ENCODE measurements at regions not wholly inside any gene's neighbourhood (a gene's known extent, or its start where the extent isn't known, plus 50 kb on each side); places are given as distances from the start of the nearest gene placed in this dataset.

GRCh38 chr2:133713049-133713580, 144.9 kb upstream of the NCKAP5 start:
- Histone ChIP-seq H3F3A (replicated peaks; ENCODE audit: insufficient read depth) (peaks cover 10% of the 10 kb centered on the region), H3K36me3 (replicated peaks in 1 of 2; ENCODE audit: control insufficient read depth in 1 of 2, insufficient read depth in 2 of 2, low read length in 1 of 2) (no peaks in the 10 kb centered on the region), H3K9me3 (no peaks in the 10 kb centered on the region), H3K79me2 (ENCODE audit: insufficient read depth) (no peaks in the 10 kb centered on the region), H3K4me3 (ENCODE audit: low read depth in 2 of 2, low read length in 1 of 2) (no peak overlapping the region), H3K27me3 (ENCODE audit: insufficient read depth) (no peaks in the 10 kb centered on the region), H3K4me1 (ENCODE audit: control insufficient read depth in 1 of 2, insufficient read depth in 2 of 2, low read depth in 1 of 2, low read length in 1 of 2) (peaks cover 13 to 30% of the 10 kb centered on the region in 2 experiments; a peak in 3 of 4 replicates), H3K9ac (no peak overlapping the region), H3K9me2 (no peaks in the 10 kb centered on the region), H2AFZ (ENCODE audit: low read depth) (no peak overlapping the region), H4K20me1 (ENCODE audit: insufficient read depth) (no peaks in the 10 kb centered on the region), H3K27ac (ENCODE audit: low read depth in 2 of 2, low read length in 1 of 2) (no peak overlapping the region; a peak in 1 of 4 replicates), H3K4me2 (no peak overlapping the region)
- TF ChIP-seq SIN3A (IDR thresholded peaks at IDR 0.05; ENCODE audit: borderline replicate concordance, low read depth, low read length), result no peak
- no peak for TF ChIP-seq YY1 (IDR thresholded peaks at IDR 0.05; ENCODE audit: low read depth)
- TF ChIP-seq NFIC (IDR thresholded peaks at IDR 0.05; ENCODE audit: borderline replicate concordance), result no peak
- no peak for TF ChIP-seq GABPA (IDR thresholded peaks at IDR 0.05; ENCODE audit: low read depth)
- TF ChIP-seq RAD21 (IDR thresholded peaks at IDR 0.05; ENCODE audit: low read length), result no peak
- no peak for TF ChIP-seq EZH2phosphoT487 (IDR thresholded peaks at IDR 0.05; ENCODE audit: borderline replicate concordance, low read depth)
- no peak for TF ChIP-seq FOXJ3 (CRISPR knock-in tag; IDR thresholded peaks at IDR 0.05)
- no peak for TF ChIP-seq MEF2A (IDR thresholded peaks at IDR 0.05; ENCODE audit: borderline replicate concordance, low read depth)
- TF ChIP-seq JUND (IDR thresholded peaks at IDR 0.05), result no peak
- ChIA-PET CTCF (interaction anchor here (1.1 kb wide), 1 partner anchor 67 kb away, joined by 3 read pairs; no protein-coding TSS in a partner anchor), POLR2A (no interaction called here)
- 62% methylated on average over 3 of the region's 4 CpGs for WGBS (ENCODE audit: low lambda C conversion rate)
- no peak for DNase-seq

- H3K27ac ChIP-seq (ENCODE audit: low read depth in 2 of 2, low read length in 1 of 2), result no peak overlapping the region
- H2AFZ ChIP-seq (ENCODE audit: low read depth), result no peak overlapping the region
- WGBS (ENCODE audit: low lambda C conversion rate), result 90% methylated on average over 2 of the region's 3 CpGs
- H3K9ac ChIP-seq, result no peak overlapping the region
- POLR2A ChIA-PET, result no interaction called here
- no peak for TF ChIP-seq NFIC (IDR thresholded peaks at IDR 0.05; ENCODE audit: borderline replicate concordance)
- no peak for TF ChIP-seq GABPA (IDR thresholded peaks at IDR 0.05; ENCODE audit: low read depth)
- TF ChIP-seq GATA2 (CRISPR knock-in tag; IDR thresholded peaks at IDR 0.05), result no peak
- H3K9me2 ChIP-seq, result no peaks in the 10 kb centered on the region
- no peak for DNase-seq
- no peak overlapping the region for H3K4me3 ChIP-seq (ENCODE audit: low read depth in 2 of 2, low read length in 1 of 2)
- H3K27me3 ChIP-seq (ENCODE audit: insufficient read depth), result no peaks in the 10 kb centered on the region
- CTCF ChIA-PET, result no interaction called here
- H3K4me1 ChIP-seq (ENCODE audit: control insufficient read depth in 1 of 2, insufficient read depth in 2 of 2, low read depth in 1 of 2, low read length in 1 of 2), result peaks cover 31 to 32% of the 10 kb centered on the region in 2 experiments; a peak in 3 of 4 replicates
- no peaks in the 10 kb centered on the region for H3K9me3 ChIP-seq
- H3K79me2 ChIP-seq (ENCODE audit: insufficient read depth), result no peaks in the 10 kb centered on the region
- H4K20me1 ChIP-seq (ENCODE audit: insufficient read depth), result no peaks in the 10 kb centered on the region
- peaks cover 29% of the 10 kb centered on the region for H3F3A ChIP-seq (replicated peaks; ENCODE audit: insufficient read depth)
- no peak overlapping the region for H3K4me2 ChIP-seq
- no peaks in the 10 kb centered on the region for H3K36me3 ChIP-seq (replicated peaks in 1 of 2; ENCODE audit: control insufficient read depth in 1 of 2, insufficient read depth in 2 of 2, low read length in 1 of 2)
Observed at GRCh38 chr2:133716166-133716565, 147.9 kb upstream of the NCKAP5 start.

GRCh38 chr2:133717497-133717896, 149.2 kb upstream of the NCKAP5 start:
- no peaks in the 10 kb centered on the region for H3K36me3 ChIP-seq (replicated peaks in 1 of 2; ENCODE audit: control insufficient read depth in 1 of 2, insufficient read depth in 2 of 2, low read length in 1 of 2)
- CTCF ChIA-PET, result no interaction called here
- H3K9me3 ChIP-seq, result no peaks in the 10 kb centered on the region
- no peaks in the 10 kb centered on the region for H3K79me2 ChIP-seq (ENCODE audit: insufficient read depth)
- peaks cover 29% of the 10 kb centered on the region for H3F3A ChIP-seq (replicated peaks; ENCODE audit: insufficient read depth)
- TF ChIP-seq JUND (IDR thresholded peaks at IDR 0.05) (0 out of 2 replicates have a peak, but pooled peaks have one; percentile 24), RXRA (IDR thresholded peaks at IDR 0.05; ENCODE audit: borderline replicate concordance, low read depth) (0 out of 2 replicates have a peak, but pooled peaks have one; percentile 33), EP300 (IDR thresholded peaks at IDR 0.05; ENCODE audit: borderline replicate concordance in 1 of 2, low read depth in 1 of 2, low read length in 1 of 2) (0 out of 4 replicates have a peak, but pooled peaks of 1 of the 2 experiments have one; percentile 45), SIN3A (IDR thresholded peaks at IDR 0.05; ENCODE audit: borderline replicate concordance, low read depth, low read length) (no peak), POLR2AphosphoS5 (IDR thresholded peaks at IDR 0.05; ENCODE audit: low read depth, low read length) (no peak), NRF1 (IDR thresholded peaks at IDR 0.05; ENCODE audit: low read depth, low read length) (no peak), NFIC (IDR thresholded peaks at IDR 0.05; ENCODE audit: borderline replicate concordance) (peak; percentile 73), ELF1 (IDR thresholded peaks at IDR 0.05) (peak; percentile 80), IRF3 (IDR thresholded peaks at IDR 0.05; ENCODE audit: low read depth, low read length) (no peak), MAX (IDR thresholded peaks at IDR 0.05; ENCODE audit: low read depth) (no peak), TCF12 (IDR thresholded peaks at IDR 0.05) (peak; percentile 65), RAD21 (IDR thresholded peaks at IDR 0.05; ENCODE audit: low read length) (no peak), PBX3 (IDR thresholded peaks at IDR 0.05) (peak; percentile 56)
- 0 out of 2 replicates have a peak overlapping the region, but pooled peaks have one; percentile 6 for H3K4me2 ChIP-seq
- POLR2A ChIA-PET, result no interaction called here
- H2AFZ ChIP-seq (ENCODE audit: low read depth), result 0 out of 2 replicates have a peak overlapping the region, but pooled peaks have one; percentile 38
- peak overlapping the region; percentile 77 to 83 for H3K27ac ChIP-seq (ENCODE audit: low read depth in 2 of 2, low read length in 1 of 2)
- 12% methylated on average over 3 of the region's 3 CpGs for WGBS (ENCODE audit: low lambda C conversion rate)
- no peaks in the 10 kb centered on the region for H3K9me2 ChIP-seq
- DNase-seq, result no peak
- no peak overlapping the region for H3K9ac ChIP-seq
- peaks cover 18 to 31% of the 10 kb centered on the region in 2 experiments; a peak in 3 of 4 replicates for H3K4me1 ChIP-seq (ENCODE audit: control insufficient read depth in 1 of 2, insufficient read depth in 2 of 2, low read depth in 1 of 2, low read length in 1 of 2)
- H3K4me3 ChIP-seq (ENCODE audit: low read depth in 2 of 2, low read length in 1 of 2), result no peak overlapping the region
- H4K20me1 ChIP-seq (ENCODE audit: insufficient read depth), result no peaks in the 10 kb centered on the region
- H3K27me3 ChIP-seq (ENCODE audit: insufficient read depth), result no peaks in the 10 kb centered on the region
